Ureter (tissue), 1 donor: ENCODE measurements at regions not wholly inside any gene's neighbourhood (a gene's known extent, or its start where the extent isn't known, plus 50 kb on each side); places are given as distances from the start of the nearest gene placed in this dataset.

Experiments used
- DNase-seq: peaks from one replicate; pipeline ENCODE4 v3.0.0-alpha.2; 2020; ENCODE audit warnings: low spot score
- donor health status: DM: yes; HTN: yes; CAD: no.

DNA sequence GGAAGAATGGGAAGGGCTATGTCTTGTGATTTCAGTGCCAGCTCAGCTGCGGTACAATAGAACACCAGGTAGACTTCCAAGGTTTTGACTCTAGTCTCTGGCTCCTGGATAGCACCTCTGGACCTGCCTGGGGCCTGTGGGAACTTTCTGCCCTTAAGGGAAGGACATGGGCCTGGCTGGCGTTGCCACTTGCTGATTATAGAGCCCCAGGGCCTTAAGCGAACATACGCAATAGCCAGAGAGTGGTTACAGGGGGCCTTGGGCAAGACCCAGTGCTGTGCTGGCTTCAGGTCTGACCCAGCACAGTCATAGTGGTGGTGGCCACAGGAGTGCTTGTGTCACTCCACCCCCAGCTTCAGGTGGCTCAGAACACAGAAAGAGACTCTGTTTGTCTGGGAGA is 131.1 kb upstream of the COL21A1 start:
- DNase-seq: no peak

- DNase-seq: no peak
Observed at GRCh38 chr6:56377295-56377694, 129.9 kb upstream of the COL21A1 start.

- DNase-seq: no peak
Observed at GRCh38 chr6:56375806-56376205, 128.4 kb upstream of the COL21A1 start.

DNA sequence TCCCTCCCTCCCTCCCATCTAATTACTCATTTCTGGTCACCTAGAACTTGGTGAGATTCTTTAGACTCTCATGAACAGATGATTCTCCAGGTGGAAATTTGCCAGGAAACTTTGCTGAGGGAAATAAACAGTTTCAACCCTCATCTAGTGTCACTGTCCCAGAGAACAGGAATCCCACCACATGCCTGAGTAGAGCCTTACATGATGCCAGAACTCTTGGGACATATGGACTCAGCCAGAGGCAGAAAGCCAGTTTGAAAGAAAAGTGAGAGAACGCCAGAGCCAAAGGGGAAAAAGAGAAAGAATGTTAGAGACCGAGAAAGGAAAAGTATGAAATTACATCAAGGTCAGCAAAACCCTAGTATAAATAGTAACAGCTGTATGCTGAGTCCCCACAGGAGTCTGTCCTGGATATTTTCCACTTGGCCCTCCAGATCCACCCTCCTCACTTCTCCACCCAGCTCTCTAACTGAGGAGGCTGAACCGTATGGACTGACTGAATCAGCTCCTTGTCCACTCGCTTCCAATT is 127.5 kb upstream of the COL21A1 start:
- no peak for DNase-seq

- DNase-seq: no peak
Observed at GRCh38 chr6:56372406-56372995, 125.1 kb upstream of the COL21A1 start.

DNA sequence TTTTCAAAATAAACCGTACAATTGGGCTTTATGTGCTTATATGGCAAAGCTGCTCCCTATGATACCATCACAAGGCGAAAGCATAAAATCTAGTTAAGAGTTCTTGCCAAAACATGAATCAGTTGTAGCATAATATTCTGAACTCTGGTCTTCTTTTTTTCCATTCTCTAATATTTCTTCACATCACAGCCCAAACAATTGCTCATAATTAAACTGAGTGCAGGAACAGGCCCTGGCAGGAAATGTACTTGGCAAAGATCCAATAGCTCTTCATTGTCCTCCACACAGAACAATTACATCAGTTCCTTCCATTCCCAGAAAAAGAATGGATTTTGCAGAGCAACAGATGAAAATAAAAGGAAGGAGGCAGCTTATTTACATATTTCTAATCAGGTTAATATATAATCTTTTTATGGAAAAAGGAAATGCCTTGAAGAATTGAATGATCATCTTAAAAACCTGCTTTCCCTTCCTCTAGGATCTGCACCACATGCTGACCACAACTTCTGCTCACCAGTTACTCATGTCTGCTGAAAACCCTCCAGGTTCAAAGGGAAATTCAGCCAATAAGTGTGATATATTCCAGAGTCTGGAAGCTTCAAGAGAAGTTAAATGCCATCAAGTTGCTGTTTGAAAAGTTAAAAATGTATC is 123.3 kb upstream of the COL21A1 start:
- peak; percentile 82 for DNase-seq

GRCh38 chr6:56370127-56370540 is 122.8 kb upstream of the COL21A1 start:
- peak; percentile 82 for DNase-seq

DNA sequence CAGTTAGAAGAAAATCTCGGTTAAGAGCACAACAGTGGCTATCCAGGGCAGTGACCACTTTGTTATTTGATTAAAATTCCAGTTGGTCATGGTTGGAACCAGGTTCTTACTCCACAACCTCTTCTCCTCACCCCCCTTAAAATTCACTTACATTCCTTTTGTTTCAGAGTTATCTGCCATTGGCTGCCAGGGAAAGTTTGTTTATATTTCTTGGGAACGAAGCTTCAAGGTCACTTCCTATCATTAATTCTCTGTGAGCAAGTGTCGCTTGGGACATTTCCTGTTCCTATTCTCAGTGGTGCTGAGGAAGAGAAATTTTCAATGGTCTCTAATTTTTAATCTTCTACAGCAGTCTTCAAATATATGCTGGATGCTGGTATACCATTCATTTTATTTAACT is 121.1 kb upstream of the COL21A1 start:
- DNase-seq: no peak

GRCh38 chr6:56366141-56366852 is 118.9 kb upstream of the COL21A1 start:
- DNase-seq: no peak

DNA sequence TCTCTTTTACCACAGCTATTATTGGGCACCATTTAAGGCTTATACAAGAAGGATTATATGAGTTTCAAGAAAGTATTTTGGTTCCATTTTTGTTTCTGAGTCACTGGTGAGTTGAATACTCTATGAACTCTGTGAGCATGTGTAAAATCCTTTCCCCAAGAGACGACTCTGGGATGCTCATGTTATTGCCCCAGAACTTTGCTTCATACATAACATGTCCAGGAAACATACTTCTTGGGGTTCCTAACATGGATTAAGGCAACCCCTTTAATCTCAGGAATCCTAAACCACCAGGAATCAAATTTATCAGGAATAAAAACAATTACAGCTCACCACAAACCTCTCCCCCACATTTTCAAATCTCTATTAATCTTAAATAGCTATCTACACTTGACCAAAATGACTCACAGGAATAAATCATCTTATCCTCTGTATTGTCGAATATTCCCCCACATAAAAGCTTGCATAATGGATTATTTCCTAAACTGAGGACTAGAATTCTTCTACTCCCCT is 117.5 kb upstream of the COL21A1 start:
- no peak for DNase-seq

DNA sequence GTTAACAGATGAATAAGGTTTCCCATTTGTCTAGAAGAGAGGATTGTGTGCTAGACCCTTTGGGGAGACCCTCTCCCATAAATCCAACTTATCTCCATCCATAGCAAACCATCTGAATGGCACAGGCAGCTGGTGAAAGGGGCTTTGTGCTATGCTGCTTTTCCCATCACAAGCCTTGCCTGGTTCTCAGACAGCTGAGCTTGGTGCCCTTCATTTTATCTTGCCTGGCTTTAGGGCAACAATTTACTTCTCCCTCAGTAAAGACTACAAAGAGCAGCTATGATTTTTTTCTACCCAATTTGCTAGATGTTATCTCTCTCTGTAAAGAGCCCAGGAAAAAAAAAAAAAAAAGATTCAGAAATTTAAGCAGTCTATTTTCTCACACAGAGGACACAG is 117.0 kb upstream of the COL21A1 start:
- DNase-seq: no peak

DNA sequence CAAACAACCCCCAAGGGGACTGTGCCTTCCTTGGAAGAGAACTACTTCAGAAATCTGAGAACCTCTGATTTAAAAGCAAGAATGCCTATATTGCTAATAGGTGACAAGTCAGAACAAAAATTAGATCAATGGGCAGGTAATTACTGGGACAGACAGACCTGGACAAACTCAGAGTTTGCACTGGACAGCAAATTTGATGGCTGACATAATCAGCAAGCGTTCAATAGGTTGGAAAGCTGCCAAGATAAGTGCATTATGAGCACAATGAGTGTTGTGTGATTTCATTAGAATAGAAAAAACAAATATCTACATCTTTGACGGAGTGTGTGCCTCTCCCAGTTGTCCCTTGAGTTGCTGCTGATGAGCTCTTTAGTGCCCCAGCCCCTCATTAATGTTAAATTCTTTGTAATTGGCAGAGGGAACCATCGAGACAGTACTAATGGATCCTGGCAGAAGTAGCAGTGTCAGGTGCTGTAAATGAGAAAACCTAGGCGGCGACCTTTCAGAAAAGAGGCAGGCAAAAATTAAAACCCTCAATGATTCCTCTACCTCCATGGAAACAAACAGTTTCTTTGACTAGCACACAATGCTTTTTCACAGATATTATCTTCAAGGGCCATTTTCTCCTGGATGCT is 116.5 kb upstream of the COL21A1 start:
- no peak for DNase-seq

GRCh38 chr6:56361812-56362211 is 114.4 kb upstream of the COL21A1 start:
- no peak for DNase-seq

GRCh38 chr6:56359201-56359899 is 112.0 kb upstream of the COL21A1 start:
- DNase-seq: peak; percentile 70

DNA sequence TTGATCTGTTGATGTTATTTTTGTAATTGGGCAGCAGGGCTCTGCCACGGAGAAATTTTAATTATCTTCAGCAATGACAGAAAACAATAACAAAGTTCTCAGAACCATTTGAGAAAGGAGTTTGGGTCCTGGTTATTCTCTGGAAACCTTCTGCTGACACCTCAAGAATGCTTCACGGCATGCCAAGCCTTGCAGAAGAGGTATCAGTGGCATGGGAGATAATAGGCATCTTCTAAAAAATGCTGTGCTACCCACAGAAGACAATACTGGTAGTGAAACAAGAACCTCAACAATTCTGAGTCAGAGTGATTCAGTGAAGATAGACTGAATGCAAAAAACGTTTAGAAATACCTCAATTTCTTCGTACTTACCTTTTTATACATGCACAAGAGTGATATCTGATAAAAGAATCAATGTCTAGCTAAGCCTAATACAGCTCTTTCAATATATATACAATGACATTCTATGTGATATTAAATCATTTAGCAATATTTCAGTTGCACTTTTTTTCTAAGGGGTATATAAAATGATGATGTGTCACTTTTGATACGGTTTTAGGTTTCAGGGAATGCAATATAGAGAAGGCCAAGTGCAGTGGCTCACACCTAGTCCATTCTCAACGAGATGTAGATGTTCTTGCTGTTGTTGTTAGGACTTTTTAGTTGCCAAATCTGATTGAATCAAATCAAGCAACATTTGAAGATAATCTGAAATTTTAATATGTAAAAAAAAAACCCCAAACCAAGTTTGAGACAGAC is 110.4 kb upstream of the COL21A1 start:
- no peak for DNase-seq

GRCh38 chr6:56356426-56356825 is 109.0 kb upstream of the COL21A1 start:
- no peak for DNase-seq

DNA sequence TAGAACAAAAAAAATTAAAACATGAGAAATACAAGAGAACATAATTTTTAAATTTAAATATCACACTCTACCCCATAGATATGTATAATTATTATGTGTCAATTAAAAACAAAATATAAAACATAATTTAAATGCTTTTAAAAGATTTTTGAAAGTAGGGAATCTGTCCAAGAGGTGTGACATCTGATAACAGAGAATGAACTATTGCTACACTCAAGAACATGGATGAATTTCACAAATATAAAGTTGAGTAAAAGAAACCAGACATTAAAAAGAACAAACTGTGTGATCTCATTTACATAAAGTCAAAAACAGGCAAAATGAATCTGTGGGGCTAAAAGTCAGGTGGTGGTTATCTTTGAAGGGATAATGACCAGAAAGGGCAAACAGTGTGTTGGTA is 106.5 kb upstream of the COL21A1 start:
- DNase-seq: no peak

DNA sequence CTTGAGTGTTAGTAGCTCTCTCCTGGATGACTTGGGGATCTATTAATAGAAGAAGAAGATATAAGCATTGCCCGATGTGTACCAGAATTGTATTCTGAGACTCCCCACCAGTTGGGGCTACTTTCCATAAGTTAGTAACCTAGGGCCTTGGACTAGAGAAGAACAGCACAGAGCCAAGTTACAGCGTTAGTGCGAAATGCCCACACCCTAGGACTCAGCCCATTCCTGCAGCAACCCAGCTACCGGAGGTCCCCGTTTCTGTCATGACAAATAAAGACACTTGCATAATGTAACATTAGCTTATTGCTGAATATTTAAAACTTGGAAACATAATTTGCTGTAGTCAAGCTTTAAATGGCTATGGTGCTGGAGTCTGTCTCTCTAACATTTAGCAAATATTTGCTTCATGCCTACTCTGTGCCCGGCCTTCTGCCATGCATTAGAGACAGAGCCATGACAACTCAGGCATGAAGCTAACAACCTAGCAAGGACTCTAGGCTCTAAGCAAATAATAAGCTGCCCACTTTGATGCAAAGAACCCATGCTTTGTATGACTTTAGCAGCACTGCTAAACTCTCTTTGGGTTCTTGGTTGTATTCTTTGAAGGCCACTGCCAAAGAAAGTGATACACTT is 103.4 kb upstream of the COL21A1 start:
- DNase-seq: no peak

- DNase-seq: no peak
Observed at GRCh38 chr6:56349194-56349593, 101.8 kb upstream of the COL21A1 start.

- DNase-seq: no peak
Observed at GRCh38 chr6:56348578-56348977, 101.2 kb upstream of the COL21A1 start.
